IMR-90 (cell line): ENCODE measurements at regions not wholly inside any gene's neighbourhood (a gene's known extent, or its start where the extent isn't known, plus 50 kb on each side); places are given as distances from the start of the nearest gene placed in this dataset.

Experiments used
- ATAC-seq: fragments of 200-7000 bp; cut with Tn5 transposase; 2 replicates; pipeline ENCODE4 v1.9.1; 2020; ENCODE audit warnings: low read depth, mild to moderate bottlenecking, moderate library complexity
- BruUV-seq: library from RNA; stranded (reverse); fragments of 400-500 nt; replicated peaks from 2 replicates; lab custom pipeline; 2021; lab: Mats Ljungman, UMichigan
- CTCF ChIA-PET: fragments of 300-600 bp; formaldehyde crosslinking; extraction: SDS; loops from one replicate; lab custom pipeline; 2021; ENCODE audit warnings: antibody characterized with exemption; lab: Yijun Ruan, JAX
- POLR2A ChIA-PET: fragments of 300-600 bp; sonication (Branson Sonifier 250); formaldehyde crosslinking; loops from one replicate; lab custom pipeline; 2022; ENCODE audit warnings: antibody characterized with exemption; ENCODE audit not compliant: unreplicated experiment; lab: Charles Lee
- DNase-seq: peaks from one replicate; pipeline ENCODE4 v3.0.0; 2013
- H2AFZ ChIP-seq: replicated peaks from 2 replicates; pipeline ENCODE3; 2013; ENCODE audit warnings: low read length, mild to moderate bottlenecking; ENCODE audit not compliant: poor library complexity
- H2AK5ac ChIP-seq: 2 replicates; pipeline ENCODE4 v1.6.1; 2013; ENCODE audit warnings: low read depth, low read length, inconsistent platforms
- H2AK9ac ChIP-seq: replicated peaks from 2 replicates; pipeline ENCODE3; 2013; ENCODE audit warnings: mild to moderate bottlenecking, low read depth, low read length, moderate library complexity; ENCODE audit not compliant: poor library complexity
- H2BK120ac ChIP-seq: 2 replicates; pipeline ENCODE4 v1.6.1; 2013; ENCODE audit warnings: low read depth, low read length, inconsistent platforms
- H2BK15ac ChIP-seq: 3 replicates; pipeline ENCODE4 v1.6.1; 2013; ENCODE audit warnings: low read depth, low read length, inconsistent platforms
- H2BK20ac ChIP-seq: 2 replicates; pipeline ENCODE4 v1.6.1; 2013; ENCODE audit warnings: low read depth, mild to moderate bottlenecking, inconsistent platforms, low read length, moderate library complexity
- H2BK5ac ChIP-seq: 2 replicates; pipeline ENCODE4 v1.6.1; 2013; ENCODE audit warnings: mild to moderate bottlenecking, low read depth, low read length, inconsistent platforms; ENCODE audit not compliant: poor library complexity, severe bottlenecking
- H3K14ac ChIP-seq: replicated peaks from 2 replicates; pipeline ENCODE4 v1.6.1; 2013; ENCODE audit warnings: low read depth, low read length, inconsistent platforms
- H3K18ac ChIP-seq: 2 replicates; pipeline ENCODE4 v1.6.1; 2013; ENCODE audit warnings: low read depth, low read length, control low read depth
- H3K23ac ChIP-seq: 2 replicates; pipeline ENCODE4 v1.6.1; 2013; ENCODE audit warnings: low read depth, low read length, inconsistent platforms
- H3K27ac ChIP-seq: 2 replicates; pipeline ENCODE4 v1.5.1; 2013; ENCODE audit warnings: mild to moderate bottlenecking, control low read depth, low read length; ENCODE audit not compliant: insufficient read depth
- H3K27me3 ChIP-seq: 2 replicates; pipeline ENCODE4 v1.6.1; 2013; ENCODE audit warnings: low read length; ENCODE audit not compliant: control insufficient read depth, insufficient read depth
- H3K36me3 ChIP-seq: 2 replicates; pipeline ENCODE4 v1.6.1; 2013; ENCODE audit warnings: low read length, mixed read lengths; ENCODE audit not compliant: control insufficient read depth, insufficient read depth
- H3K4ac ChIP-seq: 2 replicates; pipeline ENCODE4 v1.6.1; 2013; ENCODE audit warnings: low read depth, low read length, inconsistent platforms
- H3K4me1 ChIP-seq: 2 replicates; pipeline ENCODE4 v1.6.1; 2013; ENCODE audit warnings: low read length, mixed read lengths; ENCODE audit not compliant: control insufficient read depth, insufficient read depth
- H3K4me2 ChIP-seq: 2 replicates; pipeline ENCODE4 v1.6.1; 2013; ENCODE audit warnings: low read depth, mild to moderate bottlenecking, control low read depth, low read length, moderate library complexity
- H3K4me3 ChIP-seq: 2 replicates; pipeline ENCODE4 v1.5.1; 2013; ENCODE audit warnings: low read depth, mild to moderate bottlenecking, control low read depth, low read length, moderate library complexity; ENCODE audit not compliant: insufficient read depth
- H3K56ac ChIP-seq: 2 replicates; pipeline ENCODE4 v1.6.1; 2013; ENCODE audit warnings: low read length, inconsistent platforms; ENCODE audit not compliant: insufficient read depth; ENCODE audit errors: extremely low read depth
- H3K79me1 ChIP-seq, 2 experiments: 2 replicates each; pipeline ENCODE4 v1.6.1; 2013; ENCODE audit warnings: low read length in 2 of 2, inconsistent platforms in 1 of 2, low read depth in 1 of 2
- H3K9ac ChIP-seq: 2 replicates; pipeline ENCODE4 v1.6.1; 2013; ENCODE audit warnings: low read depth, low read length, control low read depth
- H3K9me1 ChIP-seq: 2 replicates; pipeline ENCODE4 v1.6.1; 2013; ENCODE audit warnings: low read length, inconsistent platforms; ENCODE audit not compliant: insufficient read depth
- H3K9me3 ChIP-seq: 2 replicates; pipeline ENCODE4 v1.6.1; 2013; ENCODE audit warnings: low read length; ENCODE audit not compliant: control insufficient read depth, insufficient read depth
- H4K20me1 ChIP-seq: 2 replicates; pipeline ENCODE4 v1.6.1; 2013; ENCODE audit warnings: low read length, inconsistent platforms; ENCODE audit not compliant: insufficient read depth
- H4K5ac ChIP-seq: 2 replicates; pipeline ENCODE4 v1.6.1; 2013; ENCODE audit warnings: mild to moderate bottlenecking, low read depth, low read length, control low read depth
- H4K8ac ChIP-seq, 2 experiments: 2 replicates each; pipeline ENCODE4 v1.6.1; 2013; ENCODE audit warnings: low read depth in 2 of 2, low read length in 2 of 2, control low read depth in 1 of 2, inconsistent platforms in 1 of 2
- H4K91ac ChIP-seq: 2 replicates; pipeline ENCODE4 v1.6.1; 2013; ENCODE audit warnings: low read depth, low read length, inconsistent platforms; ENCODE audit not compliant: insufficient read depth
- CTCF ChIP-seq: conservative IDR thresholded peaks from 2 replicates; pipeline ENCODE4 v1.5.1; 2012; ENCODE audit warnings: mild to moderate bottlenecking, low read depth, low read length, improper control_type of control experiment
- RAD21 ChIP-seq: IDR thresholded peaks from 2 replicates; pipeline ENCODE4 v1.6.1; 2012; ENCODE audit warnings: low read length, improper control_type of control experiment
- WGBS, 2 experiments: methylation state at CpG; one replicate each; pipeline versions ENCODE4 v1.1.5 to v1.1.7; 2013; ENCODE audit warnings: missing lambda C conversion rate in 2 of 2; ENCODE audit not compliant: insufficient read length in 1 of 2; ENCODE audit errors: extremely low coverage in 2 of 2; 5-methylcytosine and 5-hydroxymethylcytosine counted together
- dilution Hi-C: fragments of 300-500 bp; cut with HindIII; formaldehyde crosslinking; loops from one replicate; pipeline ENCODE4 v1.14.3; 2018; ENCODE audit warnings: low sequenced_read_pairs; ENCODE audit not compliant: unreplicated experiment
- in situ Hi-C: fragments of 300-500 bp; cut with MboI; formaldehyde crosslinking; loops from 3 replicates; pipeline ENCODE4 v1.14.3; 2019; ENCODE audit warnings: low sequenced_read_pairs, inconsistent platforms, mixed read lengths
- intact Hi-C: fragments of 100-400 bp; cut with micrococcal nuclease; formaldehyde crosslinking; loops from 2 replicates; pipeline ENCODE4 v1.10.0; 2022
- TF ChIP-seq, protein P1 (sequence below): fragments of 150-350 bp; IDR thresholded peaks from 2 replicates; pipeline ENCODE4 v1.6.1; 2016; ENCODE audit warnings: low read depth, mild to moderate bottlenecking, low read length, moderate library complexity, borderline replicate concordance

GRCh38 chr1:22317231-22317919 lies 134.3 kb upstream of the ZBTB40 start:
- BruUV-seq = no TSS peak
- H3K4me3 ChIP-seq = no peak overlapping the region
- no peak overlapping the region for H3K18ac ChIP-seq
- dilution Hi-C loops = no loop called here
- no peak overlapping the region for H3K14ac ChIP-seq
- ATAC-seq (peak; percentile 66), DNase-seq (no peak)
- no peak overlapping the region for H3K56ac ChIP-seq
- no peak overlapping the region for H3K4ac ChIP-seq
- H4K8ac ChIP-seq = no peak overlapping the region
- no peak overlapping the region for H2AFZ ChIP-seq
- TF ChIP-seq CTCF (peak; percentile 38), RAD21 (peak; percentile 22; the same call in 1 of the 2 replicates)
- TF ChIP-seq, protein P1, sequence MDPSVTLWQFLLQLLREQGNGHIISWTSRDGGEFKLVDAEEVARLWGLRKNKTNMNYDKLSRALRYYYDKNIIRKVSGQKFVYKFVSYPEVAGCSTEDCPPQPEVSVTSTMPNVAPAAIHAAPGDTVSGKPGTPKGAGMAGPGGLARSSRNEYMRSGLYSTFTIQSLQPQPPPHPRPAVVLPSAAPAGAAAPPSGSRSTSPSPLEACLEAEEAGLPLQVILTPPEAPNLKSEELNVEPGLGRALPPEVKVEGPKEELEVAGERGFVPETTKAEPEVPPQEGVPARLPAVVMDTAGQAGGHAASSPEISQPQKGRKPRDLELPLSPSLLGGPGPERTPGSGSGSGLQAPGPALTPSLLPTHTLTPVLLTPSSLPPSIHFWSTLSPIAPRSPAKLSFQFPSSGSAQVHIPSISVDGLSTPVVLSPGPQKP = no peak
- no peaks in the 10 kb centered on the region for H3K9me1 ChIP-seq
- H2BK120ac ChIP-seq = no peak overlapping the region
- no peak overlapping the region for H2BK15ac ChIP-seq
- H3K27ac ChIP-seq = no peak overlapping the region
- no peak overlapping the region for H3K4me2 ChIP-seq
- peaks cover 65% of the 10 kb centered on the region for H3K27me3 ChIP-seq
- intact Hi-C loops = no loop called here
- in situ Hi-C loops = no loop called here
- no peaks in the 10 kb centered on the region for H3K79me1 ChIP-seq
- no peak overlapping the region for H3K9ac ChIP-seq
- whole genome bisulfite sequencing, 2 experiments = 87% methylated on average over 2 of the region's 10 CpGs; no CpG with 5 or more reads in 1 of the 2 experiments
- H3K23ac ChIP-seq = no peak overlapping the region
- H4K20me1 ChIP-seq = no peaks in the 10 kb centered on the region
- no peaks in the 10 kb centered on the region for H3K36me3 ChIP-seq
- H2BK20ac ChIP-seq = no peak overlapping the region
- H2AK9ac ChIP-seq = no peak overlapping the region
- CTCF ChIA-PET = interaction anchor here (0.7 kb wide), 1 partner anchor 340 kb away, joined by 3 read pairs; no protein-coding TSS in a partner anchor
- H2BK5ac ChIP-seq = no peak overlapping the region
- POLR2A ChIA-PET = no interaction called here
- H4K5ac ChIP-seq = no peak overlapping the region
- H4K91ac ChIP-seq = no peak overlapping the region
- no peak overlapping the region for H2AK5ac ChIP-seq
- H3K4me1 ChIP-seq = no peaks in the 10 kb centered on the region
- H3K9me3 ChIP-seq = peaks cover 3% of the 10 kb centered on the region; the same call in 1 of the 2 replicates
